ENCODE measurements at regions not wholly inside any gene's neighbourhood (a gene's known extent, or its start where the extent isn't known, plus 50 kb on each side); places are given as distances from the start of the nearest gene placed in this dataset.

GRCh38 chr2:104049438-104049837, 804.5 kb upstream of the POU3F3 start:
- no peak for ATAC-seq
- TF ChIP-seq TOX (CRISPR knock-in tag; IDR thresholded peaks at IDR 0.05; ENCODE audit: borderline replicate concordance) (no peak), BACH2 (CRISPR knock-in tag; IDR thresholded peaks at IDR 0.05; ENCODE audit: borderline replicate concordance) (no peak), ZNF565 (CRISPR knock-in tag; conservative IDR thresholded peaks at IDR 0.05; ENCODE audit: low read depth) (no peak), TCF4 (CRISPR knock-in tag; IDR thresholded peaks at IDR 0.05; ENCODE audit: borderline replicate concordance) (no peak), PATZ1 (CRISPR knock-in tag; IDR thresholded peaks at IDR 0.05; ENCODE audit: borderline replicate concordance) (no peak), TSHZ2 (CRISPR knock-in tag; IDR thresholded peaks at IDR 0.05) (no peak), ZFP3 (CRISPR knock-in tag; IDR thresholded peaks at IDR 0.05) (no peak), RARB (CRISPR knock-in tag; IDR thresholded peaks at IDR 0.05) (no peak), CSRNP3 (CRISPR knock-in tag; IDR thresholded peaks at IDR 0.05) (no peak), PPARA (CRISPR knock-in tag; IDR thresholded peaks at IDR 0.05; ENCODE audit: borderline replicate concordance) (no peak), ISL1 (CRISPR knock-in tag; IDR thresholded peaks at IDR 0.05) (no peak), ZC3H10 (CRISPR knock-in tag; IDR thresholded peaks at IDR 0.05) (no peak), CREB5 (CRISPR knock-in tag; IDR thresholded peaks at IDR 0.05; ENCODE audit: low read depth) (no peak), POU6F1 (CRISPR knock-in tag; IDR thresholded peaks at IDR 0.05; ENCODE audit: borderline replicate concordance, low read depth) (no peak), ARNTL (CRISPR knock-in tag; IDR thresholded peaks at IDR 0.05; ENCODE audit: borderline replicate concordance, low read depth) (no peak)

- no peak for ATAC-seq
These were observed 803.9 kb upstream of the POU3F3 start for GRCh38 chr2:104049981-104050380.

GRCh38 chr2:104050656-104051242, 803.2 kb upstream of the POU3F3 start:
- ATAC-seq: no peak
- no peak for TF ChIP-seq PATZ1 (CRISPR knock-in tag; IDR thresholded peaks at IDR 0.05; ENCODE audit: borderline replicate concordance)
- TF ChIP-seq ZFP3 (CRISPR knock-in tag; IDR thresholded peaks at IDR 0.05): no peak
- TF ChIP-seq ISL1 (CRISPR knock-in tag; IDR thresholded peaks at IDR 0.05): no peak
- no peak for TF ChIP-seq ZC3H10 (CRISPR knock-in tag; IDR thresholded peaks at IDR 0.05)
- TF ChIP-seq ZNF8 (CRISPR knock-in tag; IDR thresholded peaks at IDR 0.05): no peak
- TF ChIP-seq ARNTL (CRISPR knock-in tag; IDR thresholded peaks at IDR 0.05; ENCODE audit: borderline replicate concordance, low read depth): no peak
- no peak for TF ChIP-seq TCF4 (CRISPR knock-in tag; IDR thresholded peaks at IDR 0.05; ENCODE audit: borderline replicate concordance)
- TF ChIP-seq TSHZ2 (CRISPR knock-in tag; IDR thresholded peaks at IDR 0.05): no peak
- no peak for TF ChIP-seq BACH2 (CRISPR knock-in tag; IDR thresholded peaks at IDR 0.05; ENCODE audit: borderline replicate concordance)
- no peak for TF ChIP-seq RARB (CRISPR knock-in tag; IDR thresholded peaks at IDR 0.05)
- TF ChIP-seq PPARA (CRISPR knock-in tag; IDR thresholded peaks at IDR 0.05; ENCODE audit: borderline replicate concordance): no peak

More at GRCh38 chr2:104049981-104050380, 803.9 kb upstream of the POU3F3 start:
- TF ChIP-seq ZC3H10 (CRISPR knock-in tag; IDR thresholded peaks at IDR 0.05) (no peak), RARB (CRISPR knock-in tag; IDR thresholded peaks at IDR 0.05) (no peak)

Measured in SK-N-SH treated with all-trans-retinoic acid at 6 μM for 48 hours (cell line).